Fibroblast of mammary gland (primary cell): ENCODE measurements at regions not wholly inside any gene's neighbourhood (a gene's known extent, or its start where the extent isn't known, plus 50 kb on each side); places are given as distances from the start of the nearest gene placed in this dataset.

Experiments used
- DNase-seq: peaks from one replicate; pipeline ENCODE4 v3.0.0-alpha.2; 2010; ENCODE audit warnings: low read depth
- H3K4me3 ChIP-seq: 2 replicates; pipeline ENCODE4 v1.5.1; 2011; ENCODE audit warnings: low read depth, mild to moderate bottlenecking, low read length, moderate library complexity; ENCODE audit not compliant: control insufficient read depth
- TF ChIP-seq, protein P1 (sequence below): conservative IDR thresholded peaks from 2 replicates; pipeline ENCODE4 v1.5.1; 2011; ENCODE audit warnings: low read depth, low read length, inconsistent platforms; ENCODE audit not compliant: control insufficient read depth, insufficient read depth

DNA sequence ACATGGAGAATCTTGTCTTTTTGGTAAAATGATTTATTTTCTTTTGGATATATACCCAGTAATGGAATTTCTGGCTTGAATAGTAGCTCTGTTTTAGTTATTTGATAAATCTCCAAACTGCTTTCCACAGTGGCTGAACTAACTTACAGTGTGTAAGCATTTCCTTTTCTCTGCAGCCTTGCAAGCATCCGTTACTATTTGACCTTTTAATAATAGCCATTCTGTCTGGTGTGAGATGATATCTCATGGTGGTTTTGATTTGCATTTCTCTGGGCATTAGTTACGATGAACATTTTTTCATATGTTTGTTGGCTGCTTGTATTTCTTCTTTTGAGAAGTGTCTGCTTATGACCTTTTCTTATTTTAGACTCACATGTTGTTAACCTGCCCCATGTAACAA, 190.2 kb downstream of the GALR1 start:
- no peak overlapping the region for H3K4me3 ChIP-seq
- TF ChIP-seq, protein P1, sequence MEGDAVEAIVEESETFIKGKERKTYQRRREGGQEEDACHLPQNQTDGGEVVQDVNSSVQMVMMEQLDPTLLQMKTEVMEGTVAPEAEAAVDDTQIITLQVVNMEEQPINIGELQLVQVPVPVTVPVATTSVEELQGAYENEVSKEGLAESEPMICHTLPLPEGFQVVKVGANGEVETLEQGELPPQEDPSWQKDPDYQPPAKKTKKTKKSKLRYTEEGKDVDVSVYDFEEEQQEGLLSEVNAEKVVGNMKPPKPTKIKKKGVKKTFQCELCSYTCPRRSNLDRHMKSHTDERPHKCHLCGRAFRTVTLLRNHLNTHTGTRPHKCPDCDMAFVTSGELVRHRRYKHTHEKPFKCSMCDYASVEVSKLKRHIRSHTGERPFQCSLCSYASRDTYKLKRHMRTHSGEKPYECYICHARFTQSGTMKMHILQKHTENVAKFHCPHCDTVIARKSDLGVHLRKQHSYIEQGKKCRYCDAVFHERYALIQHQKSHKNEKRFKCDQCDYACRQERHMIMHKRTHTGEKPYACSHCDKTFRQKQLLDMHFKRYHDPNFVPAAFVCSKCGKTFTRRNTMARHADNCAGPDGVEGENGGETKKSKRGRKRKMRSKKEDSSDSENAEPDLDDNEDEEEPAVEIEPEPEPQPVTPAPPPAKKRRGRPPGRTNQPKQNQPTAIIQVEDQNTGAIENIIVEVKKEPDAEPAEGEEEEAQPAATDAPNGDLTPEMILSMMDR, result no peak
- no peak for DNase-seq

DNA sequence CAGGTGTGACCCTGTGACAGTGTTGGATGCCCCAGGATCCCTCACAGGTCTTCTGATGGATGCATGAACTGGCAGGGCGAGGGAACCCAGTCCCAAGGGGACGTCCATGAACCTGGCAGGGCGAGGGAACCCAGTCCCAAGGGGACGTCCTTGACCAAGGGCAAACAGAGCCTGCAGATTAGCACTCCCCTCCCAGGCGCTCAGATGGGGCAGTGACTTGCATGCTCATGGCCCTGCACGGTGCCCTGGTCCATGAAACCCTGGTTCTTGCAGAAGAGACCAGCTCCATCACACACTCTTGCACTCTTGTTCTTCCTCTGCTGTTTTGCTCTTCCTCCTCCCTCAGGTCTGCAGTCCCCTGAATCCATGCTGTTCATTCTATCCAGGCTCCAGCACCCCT, 192.7 kb downstream of the GALR1 start:
- DNase-seq, result no peak
- H3K4me3 ChIP-seq, result no peak overlapping the region
- TF ChIP-seq, protein P1, result no peak

DNA sequence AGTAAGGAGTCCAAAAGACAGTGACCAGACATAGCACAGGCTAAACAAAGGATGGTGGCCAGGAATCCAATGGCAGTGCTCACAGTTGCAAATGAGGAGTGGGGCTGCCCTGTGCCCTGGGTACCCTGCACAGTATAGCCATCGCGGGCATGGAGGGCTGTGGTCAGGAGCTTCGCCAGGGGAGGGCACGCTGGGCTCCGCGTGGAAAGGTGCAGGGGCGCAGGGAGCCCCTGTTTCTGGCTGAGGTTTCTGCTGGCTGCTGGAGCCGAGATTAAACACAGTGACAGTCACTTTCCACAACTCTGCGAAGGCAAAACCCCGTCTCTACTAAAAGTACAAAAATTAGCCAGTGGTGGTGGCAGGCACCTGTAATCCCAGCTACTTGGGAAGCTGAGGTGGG, 194.7 kb downstream of the GALR1 start:
- TF ChIP-seq, protein P1, result no peak
- no peak overlapping the region for H3K4me3 ChIP-seq
- DNase-seq, result no peak

DNA sequence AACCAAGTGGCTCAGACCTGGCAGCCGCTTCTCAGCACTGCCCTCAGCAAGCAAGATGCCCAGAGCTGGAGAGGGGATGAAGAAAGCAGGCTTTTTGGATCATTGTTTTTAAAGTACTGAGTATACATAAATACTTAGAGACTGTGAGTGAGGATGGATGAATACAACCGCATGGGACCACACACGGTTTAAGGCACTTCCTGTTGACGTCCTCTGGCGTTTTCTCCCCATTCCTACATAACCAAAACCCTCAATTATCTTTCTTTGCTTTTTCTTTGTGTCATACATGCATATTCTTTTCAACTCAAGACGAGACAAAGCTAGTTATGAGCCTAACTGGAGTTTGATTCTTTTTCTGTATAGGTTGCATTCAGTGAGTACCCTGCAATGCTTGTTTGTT, 198.4 kb downstream of the GALR1 start:
- TF ChIP-seq, protein P1, result no peak

DNA sequence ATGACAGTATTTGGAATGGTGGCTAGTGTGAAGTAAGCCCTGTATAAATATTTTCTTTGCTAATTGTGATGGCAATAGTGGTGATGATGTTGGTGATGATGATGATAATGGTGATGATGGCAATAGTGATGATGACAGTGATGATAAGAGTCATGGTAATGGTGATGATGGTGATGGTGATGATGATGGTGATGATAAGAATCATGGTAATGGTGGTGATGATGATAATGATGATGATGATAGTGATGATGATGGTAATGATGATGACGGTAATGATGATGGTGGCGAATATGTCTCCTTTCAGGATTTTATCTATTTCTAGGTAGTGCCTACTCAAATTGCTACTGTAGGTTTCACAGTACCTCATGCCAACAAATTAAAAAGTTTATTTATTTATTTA, 205.4 kb downstream of the GALR1 start:
- TF ChIP-seq, protein P1, result no peak
- H3K4me3 ChIP-seq, result no peak overlapping the region
- no peak for DNase-seq

More for the DNA sequence above, 198.4 kb downstream of the GALR1 start:
- H3K4me3 ChIP-seq, result no peak overlapping the region
- DNase-seq, result no peak

DNA sequence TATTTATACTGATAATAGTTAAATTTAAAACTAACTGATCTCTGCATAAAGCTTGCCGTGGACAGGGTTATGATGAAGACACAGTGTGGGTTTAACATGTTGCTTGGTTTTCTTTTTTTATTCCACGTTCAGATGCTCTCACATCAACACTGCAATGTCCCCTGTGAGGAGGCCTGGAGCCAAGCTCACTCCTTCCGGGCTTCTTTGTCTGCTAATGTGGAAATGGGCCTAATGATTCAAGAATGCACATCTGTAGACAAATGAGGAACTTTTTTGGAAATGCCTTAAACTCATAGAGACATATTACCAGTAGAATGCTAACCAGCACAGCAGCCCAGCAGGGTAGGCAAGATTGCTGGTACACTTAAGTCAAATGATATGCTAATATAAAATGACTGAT, 208.0 kb downstream of the GALR1 start:
- H3K4me3 ChIP-seq, result no peak overlapping the region
- TF ChIP-seq, protein P1, result no peak
- no peak for DNase-seq

DNA sequence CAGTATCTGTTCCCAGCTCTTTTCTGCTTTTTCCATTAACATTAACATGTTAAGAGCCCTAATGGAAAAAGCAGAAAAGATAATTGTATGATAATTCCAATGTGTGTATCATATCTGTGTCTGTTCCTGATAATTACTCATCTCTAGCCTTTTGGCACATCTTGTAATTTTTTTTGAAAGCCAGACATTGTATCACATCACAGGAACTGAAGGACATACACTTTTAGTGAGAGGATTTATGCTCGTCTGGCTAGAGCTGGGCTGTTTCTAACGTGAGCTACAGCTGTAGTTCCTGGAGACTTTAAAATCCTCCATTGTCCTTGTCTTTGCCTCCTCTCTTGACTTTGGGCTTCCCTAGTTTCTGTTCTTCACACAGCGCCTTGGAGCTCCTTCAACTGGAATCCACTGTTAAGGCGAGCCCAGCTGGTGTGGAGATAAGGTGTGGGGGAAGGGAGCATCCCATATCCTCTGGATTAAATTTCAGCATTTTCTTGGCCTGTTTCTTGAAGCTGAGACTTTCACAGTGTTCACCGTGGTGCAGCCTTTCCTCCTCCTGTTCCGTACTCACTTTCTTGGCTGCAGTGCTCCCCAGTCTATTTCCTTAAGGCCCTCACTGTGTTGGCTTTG, 211.5 kb downstream of the GALR1 start:
- no peak for DNase-seq
- TF ChIP-seq, protein P1, result no peak
- H3K4me3 ChIP-seq, result no peak overlapping the region
